ENCODE measurements at regions not wholly inside any gene's neighbourhood (a gene's known extent, or its start where the extent isn't known, plus 50 kb on each side); places are given as distances from the start of the nearest gene placed in this dataset.

- TF ChIP-seq CTCF (IDR thresholded peaks at IDR 0.05): no peak
- TF ChIP-seq EP300 (IDR thresholded peaks at IDR 0.05): no peak
- no peak for TF ChIP-seq POLR2AphosphoS5 (IDR thresholded peaks at IDR 0.05)
- TF ChIP-seq POLR2A (IDR thresholded peaks at IDR 0.05): no peak
These were observed 87.0 kb upstream of the RAPGEF2 start for GRCh38 chr4:159015841-159016240.
